ENCODE measurements at regions not wholly inside any gene's neighbourhood (a gene's known extent, or its start where the extent isn't known, plus 50 kb on each side); places are given as distances from the start of the nearest gene placed in this dataset.
"Not testable (repeated sequence)": the region's sequence is repeated elsewhere in the genome, so short reads cannot be mapped to it uniquely, and the experiment has no call there.

DNA sequence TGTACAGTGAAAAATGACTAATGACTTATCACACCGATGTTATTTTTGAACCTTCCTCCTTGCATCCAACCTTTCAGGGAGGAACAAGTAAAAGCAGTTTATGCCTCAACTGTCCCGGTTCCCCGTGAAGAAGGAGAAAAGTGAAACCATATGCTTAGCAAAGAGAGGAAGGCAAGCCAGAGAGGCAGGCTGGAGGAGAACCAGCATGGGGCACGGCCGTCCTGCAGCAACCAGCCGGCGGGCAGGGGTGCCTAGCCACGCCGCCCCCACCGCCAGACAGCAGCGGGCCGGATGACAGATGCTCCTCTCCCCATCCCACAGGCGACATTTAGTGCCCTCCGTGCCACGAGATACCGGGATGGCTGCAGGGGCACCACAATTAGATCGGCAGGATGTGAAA is 421.4 kb upstream of the MGMT start:
- no peak for DNase-seq (ENCODE audit: low read depth)

DNA sequence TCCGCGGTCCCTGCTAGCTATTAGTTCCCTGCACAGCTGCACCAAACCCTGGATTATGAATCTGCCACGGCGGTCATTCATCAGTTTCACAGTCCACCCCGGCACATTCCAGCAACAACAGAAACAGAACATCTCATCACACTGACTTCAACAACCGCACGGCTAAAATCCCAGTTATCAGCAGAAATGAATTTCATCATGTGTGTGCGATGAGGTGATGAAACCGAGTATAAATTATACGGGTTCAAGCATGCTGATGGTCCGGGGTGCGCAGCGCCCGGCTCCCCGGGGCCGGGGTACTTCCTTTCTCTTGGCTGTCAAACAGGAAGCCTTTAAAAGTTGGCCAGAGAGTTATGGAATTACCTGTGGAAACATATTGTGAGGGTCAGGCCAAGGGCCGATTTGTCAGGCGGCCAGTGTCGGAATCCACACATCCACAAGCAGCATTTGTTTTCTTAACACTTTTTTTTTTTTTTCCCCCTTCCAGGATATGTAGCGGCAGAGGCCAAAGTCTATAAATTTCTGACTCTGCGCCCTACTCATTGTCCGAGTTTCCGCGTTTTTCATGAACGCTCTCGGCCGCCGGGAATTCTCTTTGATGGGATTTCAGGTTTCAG is 420.9 kb upstream of the MGMT start:
- no peak for DNase-seq (ENCODE audit: low read depth)

DNA sequence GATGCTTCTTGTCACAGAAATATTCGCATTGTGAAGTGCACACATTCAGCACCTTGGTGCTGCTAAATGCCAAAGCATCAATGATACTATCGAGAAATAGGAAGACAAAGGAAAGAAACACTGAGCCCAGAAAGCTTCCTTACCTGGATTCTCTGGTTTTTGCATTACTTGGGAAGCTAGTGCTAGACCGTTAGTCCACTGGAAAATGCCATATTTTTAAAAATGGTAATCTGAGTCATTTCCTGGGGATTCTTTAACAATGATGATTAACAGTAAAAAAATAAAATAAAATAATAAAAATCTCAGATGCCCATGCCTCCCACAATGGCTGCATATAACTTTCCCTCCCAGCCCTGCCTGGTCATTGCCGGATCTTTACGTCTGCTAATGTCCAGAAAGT is 420.1 kb upstream of the MGMT start:
- DNase-seq (ENCODE audit: low read depth) = no peak

DNA sequence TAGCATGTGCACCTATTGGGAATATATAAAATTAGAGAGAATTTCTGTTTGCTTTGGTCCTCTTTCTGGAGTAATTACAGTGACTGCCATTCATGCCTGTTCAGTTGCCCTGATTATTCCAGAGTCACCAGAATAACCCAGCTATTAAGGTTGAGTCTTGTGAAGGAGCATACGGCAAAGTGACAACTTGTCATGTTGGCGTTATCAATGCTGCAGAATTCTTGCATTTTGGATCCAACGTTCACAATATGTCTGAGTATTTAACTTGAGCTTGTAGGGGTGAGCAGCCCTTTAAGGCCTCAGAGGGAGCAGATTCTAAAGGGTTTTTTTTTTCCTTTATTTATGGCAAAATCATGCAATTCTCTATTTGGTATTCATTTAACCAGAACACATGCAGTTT is 419.4 kb upstream of the MGMT start:
- DNase-seq (ENCODE audit: low read depth) = no peak

DNA sequence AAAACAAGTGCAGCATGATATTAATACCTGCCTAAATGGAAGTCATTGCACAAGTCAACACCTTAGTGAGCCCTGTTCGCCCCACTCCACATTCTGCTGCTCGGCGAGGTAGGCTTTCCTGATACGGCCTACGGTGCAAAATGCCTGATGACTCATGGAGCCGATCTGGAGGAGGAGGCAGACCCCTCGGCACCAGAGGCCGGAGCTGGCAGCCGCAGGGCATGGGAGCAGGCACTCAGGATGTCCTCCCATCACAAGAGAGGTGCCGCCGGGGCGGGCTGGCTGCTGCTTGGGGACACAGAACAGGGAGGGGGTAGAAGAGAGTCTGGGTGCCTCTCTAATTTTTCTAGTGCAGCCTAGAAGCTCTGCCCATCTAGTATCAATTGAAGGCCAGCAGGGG is 418.5 kb upstream of the MGMT start:
- DNase-seq (ENCODE audit: low read depth) = no peak

DNA sequence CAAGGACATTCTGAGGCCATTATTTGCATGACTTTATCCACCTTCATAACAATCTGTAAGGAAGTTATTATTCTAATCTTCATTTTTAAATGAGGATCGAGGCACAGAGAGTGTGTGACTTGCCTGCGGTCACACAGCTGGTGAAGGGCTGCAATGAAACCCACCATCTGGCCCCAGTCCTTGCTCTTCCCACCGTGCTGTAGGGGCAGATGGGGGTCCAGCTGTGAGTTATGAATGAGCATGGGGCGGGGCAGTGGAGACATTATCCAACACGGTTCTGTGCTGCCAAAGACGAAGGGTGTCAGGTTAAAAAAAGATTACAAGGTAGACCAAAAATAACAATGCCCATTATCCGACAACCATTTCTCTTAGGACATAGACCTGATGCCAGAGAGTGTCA is 417.5 kb upstream of the MGMT start:
- no peak for DNase-seq (ENCODE audit: low read depth)

DNA sequence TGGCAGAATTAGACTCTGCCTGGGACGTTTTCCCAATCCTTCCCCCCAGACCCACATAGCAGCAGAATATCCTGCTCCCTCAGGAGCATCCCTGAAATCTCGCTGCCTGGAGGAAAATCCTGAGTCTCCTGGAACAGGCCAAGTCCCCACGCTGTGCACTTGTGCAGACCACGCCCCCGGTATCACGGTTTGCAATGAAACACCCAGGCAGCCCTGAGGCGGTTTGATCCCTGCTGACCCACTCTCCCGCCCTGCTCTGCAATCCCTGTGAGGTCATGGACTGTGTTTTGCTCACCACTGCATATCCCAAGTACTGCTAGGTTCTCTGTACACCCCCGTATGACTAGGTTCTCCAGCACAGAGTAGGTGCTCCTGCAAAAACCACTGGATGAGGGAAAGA is 411.8 kb upstream of the MGMT start:
- DNase-seq (ENCODE audit: low read depth) = no peak

DNA sequence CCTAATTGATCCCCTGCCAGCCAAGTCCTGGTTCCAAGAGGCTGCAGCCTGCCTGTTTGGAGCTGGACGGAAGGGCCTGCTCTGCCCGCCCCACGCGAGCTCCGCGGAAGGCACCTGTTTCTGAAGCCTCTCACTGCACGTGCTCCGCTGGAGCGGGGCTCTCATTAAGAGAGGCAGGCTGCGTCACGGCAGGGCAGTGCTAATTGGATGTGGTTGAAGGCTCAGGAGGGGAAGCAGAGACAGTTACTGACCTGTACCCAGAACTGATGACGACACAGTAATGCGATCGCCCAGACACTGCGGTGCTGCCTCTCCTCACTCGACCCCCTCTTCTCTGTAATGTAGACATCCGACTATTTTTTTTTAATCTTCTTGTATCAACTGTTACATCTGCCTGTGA is 411.1 kb upstream of the MGMT start:
- no peak for DNase-seq (ENCODE audit: low read depth)

DNA sequence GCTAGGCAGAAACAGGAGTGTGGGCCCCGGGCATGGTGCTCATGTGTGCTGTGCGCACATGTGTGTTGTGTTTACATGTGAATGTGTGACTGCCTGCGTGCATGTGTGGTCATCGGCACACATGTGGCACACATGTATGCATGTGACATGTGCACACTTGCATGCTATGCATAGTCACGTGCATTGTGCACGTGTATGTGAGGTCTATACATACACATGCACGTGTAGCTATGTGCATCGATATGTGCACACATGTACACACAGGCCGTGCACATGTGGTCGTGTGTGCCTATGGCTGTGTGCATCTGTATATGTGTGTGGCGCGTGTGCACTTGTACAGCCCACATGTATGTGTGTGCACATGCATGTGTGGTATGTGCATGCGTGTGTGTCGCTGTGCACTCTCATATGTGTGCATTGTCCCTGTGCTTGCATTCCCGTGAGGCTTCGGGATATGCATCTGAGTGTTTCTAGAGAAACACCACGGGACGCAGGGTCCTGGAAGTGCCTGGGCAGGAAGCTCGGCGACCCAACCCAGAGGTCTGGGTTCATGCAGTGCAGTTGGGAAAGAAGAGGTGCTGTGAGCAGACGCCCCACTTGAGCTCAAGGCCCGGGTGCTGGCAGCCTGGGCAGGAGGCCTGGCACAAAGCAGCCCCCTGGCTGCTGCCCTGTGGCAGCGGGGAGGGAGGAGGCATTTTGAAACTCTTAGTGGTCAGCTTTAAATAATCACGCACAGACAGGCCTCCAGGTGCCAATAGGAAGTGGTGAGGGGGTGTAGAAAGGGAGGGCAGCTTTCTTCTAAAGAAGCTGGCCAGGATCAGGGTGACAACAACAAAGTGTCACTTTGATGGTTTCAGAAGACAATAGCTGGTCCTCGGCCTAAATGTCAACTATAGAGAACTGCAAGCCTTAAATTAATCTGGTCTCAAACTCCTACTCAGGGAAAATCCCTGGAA is 410.0 kb upstream of the MGMT start:
- DNase-seq (ENCODE audit: low read depth) = no peak

DNA sequence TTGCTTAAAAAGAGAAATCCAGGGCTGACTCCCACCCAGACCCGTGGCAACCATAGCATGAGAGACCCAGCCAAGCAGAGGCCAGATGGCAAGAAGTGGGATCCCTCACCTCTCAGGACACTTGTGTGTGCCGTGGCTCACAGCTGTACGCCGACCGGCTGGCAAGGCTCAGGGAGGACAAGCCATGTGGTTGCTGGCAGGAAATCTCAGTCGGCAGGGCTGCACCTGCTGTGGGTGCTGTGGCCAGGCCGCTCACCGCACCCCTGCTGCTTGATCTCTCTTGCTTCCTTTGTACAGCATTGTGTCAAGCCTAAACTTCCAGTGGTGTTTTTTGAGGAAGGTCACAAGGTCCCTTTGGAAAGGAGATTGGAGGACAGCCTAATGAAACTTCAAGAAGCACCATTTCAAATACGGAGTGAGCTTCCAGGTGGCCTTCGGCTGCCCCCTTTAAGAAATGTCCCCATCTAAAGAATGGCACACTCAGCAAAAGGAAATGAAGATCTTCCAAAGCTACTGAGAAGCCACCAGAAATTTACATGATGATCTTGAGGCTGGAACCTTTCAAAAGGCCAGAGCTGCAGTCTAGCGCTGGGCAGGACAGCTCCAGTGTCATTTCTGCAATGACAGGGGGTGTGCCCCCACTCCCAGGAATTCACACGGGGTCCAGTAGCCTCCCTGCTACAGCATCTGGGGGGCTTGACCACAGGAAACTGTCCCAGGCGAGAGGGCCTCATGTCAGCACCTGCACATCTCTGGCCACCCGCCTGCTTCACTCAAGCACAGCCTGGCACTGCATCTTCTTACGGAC is 409.0 kb upstream of the MGMT start:
- DNase-seq (ENCODE audit: low read depth) = no peak

DNA sequence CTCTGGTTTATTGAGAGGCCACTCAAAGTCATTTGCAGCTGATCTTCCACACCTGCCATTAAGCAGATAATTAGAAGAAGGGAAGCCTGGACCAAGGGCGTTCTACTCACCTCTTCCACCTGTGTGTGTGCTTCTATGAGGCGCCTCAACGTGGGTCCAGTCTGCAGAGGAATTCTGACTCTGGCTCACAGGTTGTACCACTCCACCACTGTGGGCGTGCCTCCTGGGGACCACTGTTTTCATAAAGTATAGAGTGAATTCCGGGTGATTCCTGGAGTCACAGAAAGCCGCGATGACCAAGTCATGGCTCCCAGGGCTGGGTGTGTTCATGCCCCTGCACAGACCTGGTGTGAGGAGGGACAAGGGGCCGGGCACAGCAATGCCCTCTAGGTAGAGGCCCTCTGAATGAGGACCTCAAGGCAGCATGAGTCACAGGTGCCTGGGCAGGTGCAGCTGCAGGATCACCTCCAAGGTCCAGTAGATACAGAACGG is 408.3 kb upstream of the MGMT start:
- DNase-seq (ENCODE audit: low read depth) = no peak

DNA sequence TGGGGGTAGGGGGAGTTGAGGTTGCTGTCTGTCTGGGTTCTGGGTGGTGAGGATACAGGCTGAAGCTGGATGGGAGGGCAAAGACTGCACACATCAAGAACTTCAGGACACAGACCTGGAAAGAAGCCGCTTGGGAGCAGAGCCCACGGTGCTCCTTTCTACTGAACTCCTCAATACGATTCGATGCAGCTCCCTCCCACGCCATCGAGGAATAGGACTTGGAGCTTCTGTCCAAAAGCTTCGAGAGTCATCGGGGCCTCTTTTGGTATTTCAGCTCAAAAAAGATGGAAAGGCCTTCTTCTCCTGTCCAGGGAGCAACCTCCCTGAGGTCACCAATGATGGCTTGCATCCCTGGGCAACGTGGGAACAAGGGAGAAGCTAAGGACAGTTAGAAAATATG is 407.1 kb upstream of the MGMT start:
- DNase-seq (ENCODE audit: low read depth) = no peak

DNA sequence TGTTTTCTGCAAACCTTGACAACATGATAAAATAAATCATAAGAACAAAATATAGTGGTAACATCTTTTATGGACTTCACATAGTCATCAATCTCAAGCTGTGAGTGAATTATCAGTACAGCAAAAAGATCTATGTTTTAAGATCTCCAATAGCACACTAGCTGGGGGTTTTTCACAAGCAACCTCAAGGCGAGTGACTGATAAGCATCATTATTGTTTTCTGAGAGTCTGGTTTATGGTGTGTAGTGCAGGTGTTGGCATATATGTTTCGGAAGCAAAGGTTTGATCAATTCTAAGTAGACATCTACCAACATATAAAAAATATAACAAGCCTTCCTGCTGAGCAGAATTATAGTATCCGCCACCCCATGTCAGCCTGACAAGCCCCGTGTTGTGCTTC is 403.8 kb upstream of the MGMT start:
- no peak for DNase-seq (ENCODE audit: low read depth)

DNA sequence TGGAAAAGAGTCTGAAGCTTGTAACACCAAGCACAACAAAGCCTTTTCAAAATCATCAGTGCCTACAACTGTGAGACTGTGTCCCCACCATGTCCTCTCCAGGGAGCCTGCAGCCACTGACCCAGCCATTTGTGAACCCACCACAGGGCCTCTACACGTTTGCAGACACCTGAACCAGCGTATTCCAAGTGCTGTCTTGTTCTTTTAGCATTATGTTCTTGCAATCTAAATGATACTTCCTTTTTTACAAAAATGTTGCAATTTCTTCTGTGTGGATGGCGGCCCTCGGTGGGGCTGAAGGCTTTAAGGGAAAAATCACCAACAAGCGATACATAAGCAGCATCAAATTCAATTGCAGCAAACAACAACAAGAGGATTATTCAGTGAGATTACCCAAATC is 403.2 kb upstream of the MGMT start:
- no peak for DNase-seq (ENCODE audit: low read depth)

DNA sequence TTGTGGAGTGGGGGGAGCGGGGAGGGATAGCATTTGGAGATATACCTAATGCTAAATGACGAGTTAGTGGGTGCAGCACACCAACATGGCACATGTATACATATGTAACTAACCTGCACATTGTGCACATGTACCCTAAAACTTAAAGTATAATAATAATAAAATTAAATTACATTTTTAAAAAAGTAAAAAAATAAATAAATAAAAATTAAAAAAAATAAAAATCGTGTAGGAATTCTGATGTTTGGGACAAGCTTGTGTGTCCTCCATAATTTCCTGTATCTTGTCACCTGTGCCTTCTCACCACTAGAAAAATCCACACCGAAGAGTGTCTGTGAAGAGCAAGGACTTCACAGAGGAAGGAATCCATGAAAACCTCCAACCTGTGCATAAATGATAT is 400.5 kb upstream of the MGMT start:
- not testable (repeated sequence) for DNase-seq (ENCODE audit: low read depth)

DNA sequence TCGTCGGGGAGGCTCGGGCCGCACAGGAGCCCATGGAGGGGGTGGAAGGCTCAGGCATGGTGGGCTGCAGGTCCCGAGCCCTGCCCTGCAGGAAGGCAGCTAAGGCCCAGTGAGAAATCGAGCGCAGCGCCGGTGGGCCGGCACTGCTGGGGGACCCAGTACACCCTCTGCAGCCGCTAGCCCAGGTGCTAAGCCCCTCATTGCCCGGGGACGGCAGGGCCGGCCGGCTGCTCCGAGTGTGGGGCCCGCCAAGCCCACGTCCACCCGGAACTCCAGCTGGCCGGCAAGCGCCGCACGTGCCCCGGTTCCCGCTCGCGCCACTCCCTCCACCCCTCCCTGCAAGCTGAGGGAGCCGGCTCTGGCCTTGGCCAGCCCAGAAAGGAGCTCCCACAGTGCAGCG is 395.6 kb upstream of the MGMT start:
- not testable (repeated sequence) for DNase-seq (ENCODE audit: low read depth)

DNA sequence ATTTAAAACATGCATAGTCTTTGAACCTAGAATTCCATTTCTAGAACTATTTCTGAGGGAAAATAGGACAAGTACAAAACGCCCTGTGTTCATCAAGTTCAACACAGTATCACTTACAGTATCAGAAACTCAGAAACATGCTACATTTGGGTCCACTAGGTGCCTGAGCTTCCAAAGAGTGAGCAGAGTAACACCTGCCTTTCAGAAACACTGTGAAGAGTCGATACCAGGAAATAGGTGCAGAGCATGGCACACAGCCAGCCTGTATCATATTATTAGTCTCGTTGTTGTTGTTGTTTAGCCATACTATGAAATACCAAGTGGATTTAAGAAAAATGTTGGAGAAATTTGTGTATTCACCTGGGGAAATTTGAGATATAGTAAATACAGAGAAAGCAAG is 392.1 kb upstream of the MGMT start:
- no peak for DNase-seq (ENCODE audit: low read depth)

DNA sequence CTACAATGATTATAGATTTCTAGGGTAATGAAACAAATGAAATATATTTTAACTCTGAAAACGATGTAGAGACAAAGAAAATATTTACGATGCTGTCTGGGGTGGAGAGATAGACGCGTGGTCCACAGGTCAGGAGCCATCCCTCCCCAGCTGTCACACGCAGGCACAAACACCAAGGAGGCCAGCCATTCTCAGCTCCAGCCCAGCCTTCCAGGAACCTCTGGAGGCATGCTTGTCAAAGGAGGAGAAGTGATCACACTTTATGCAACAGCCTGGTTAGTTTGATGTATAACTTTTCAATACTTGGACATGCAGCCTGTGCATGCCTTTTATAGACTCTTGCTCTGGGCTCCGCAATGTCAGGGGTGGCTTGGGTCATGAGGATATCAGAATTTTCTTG is 391.5 kb upstream of the MGMT start:
- no peak for DNase-seq (ENCODE audit: low read depth)

DNA sequence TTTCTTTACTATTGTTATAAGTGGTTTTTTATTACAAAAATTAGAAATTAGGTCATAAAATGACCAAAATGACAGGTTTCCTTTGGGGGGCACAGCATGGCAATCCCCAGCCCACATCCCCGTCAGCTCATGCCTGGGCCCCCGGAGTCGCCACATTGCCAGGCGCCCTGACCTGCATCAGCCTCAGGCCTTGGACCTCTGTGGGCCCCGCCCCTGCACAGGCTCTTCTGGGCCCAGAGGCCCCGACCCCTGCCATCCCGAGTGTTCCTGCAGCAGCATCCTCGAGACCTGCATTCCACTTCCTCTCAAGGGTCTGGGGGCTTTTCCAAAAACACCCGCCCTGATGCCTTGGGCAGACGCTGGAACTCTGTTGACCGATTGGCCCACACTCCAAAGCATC is 391.1 kb upstream of the MGMT start:
- no peak for DNase-seq (ENCODE audit: low read depth)

DNA sequence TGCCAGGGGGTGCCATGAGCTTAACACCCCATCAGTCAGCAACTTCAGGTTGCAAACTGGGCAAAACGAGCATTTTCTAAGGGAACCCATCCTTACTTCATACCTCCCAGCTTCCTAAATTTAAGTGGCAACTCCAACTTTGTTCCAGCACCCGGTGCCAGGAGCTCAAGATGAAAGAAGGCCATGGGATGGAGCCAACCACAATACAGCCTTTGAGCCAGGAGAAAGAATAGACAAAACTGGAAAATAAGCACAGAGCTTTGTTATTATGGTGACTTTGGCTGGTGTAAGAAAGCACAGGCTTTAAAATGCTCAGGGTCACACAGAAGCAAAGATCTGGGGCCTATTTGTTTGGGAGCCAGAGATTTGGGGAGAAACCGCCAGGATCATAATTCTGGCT is 388.7 kb upstream of the MGMT start:
- no peak for DNase-seq (ENCODE audit: low read depth)

DNA sequence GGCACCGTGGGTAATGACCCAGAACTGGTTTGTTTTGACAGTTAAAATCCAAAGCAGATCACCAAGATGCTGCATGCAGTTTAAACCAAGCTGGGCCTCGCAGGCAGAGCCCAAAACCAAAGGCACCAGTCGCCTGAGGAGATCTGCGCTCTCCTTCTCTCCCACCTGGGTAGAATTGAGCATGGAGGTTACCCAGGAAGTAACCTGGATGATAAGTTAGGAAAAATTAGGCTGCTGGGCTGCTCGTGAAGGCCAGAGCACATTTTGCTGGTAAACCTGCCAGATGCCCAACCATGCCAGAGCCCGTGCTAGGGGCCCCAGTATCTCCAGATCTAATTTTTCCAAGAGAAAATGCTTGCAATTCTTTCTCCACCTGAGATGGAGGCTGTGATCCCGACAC is 388.3 kb upstream of the MGMT start:
- DNase-seq (ENCODE audit: low read depth) = no peak

DNA sequence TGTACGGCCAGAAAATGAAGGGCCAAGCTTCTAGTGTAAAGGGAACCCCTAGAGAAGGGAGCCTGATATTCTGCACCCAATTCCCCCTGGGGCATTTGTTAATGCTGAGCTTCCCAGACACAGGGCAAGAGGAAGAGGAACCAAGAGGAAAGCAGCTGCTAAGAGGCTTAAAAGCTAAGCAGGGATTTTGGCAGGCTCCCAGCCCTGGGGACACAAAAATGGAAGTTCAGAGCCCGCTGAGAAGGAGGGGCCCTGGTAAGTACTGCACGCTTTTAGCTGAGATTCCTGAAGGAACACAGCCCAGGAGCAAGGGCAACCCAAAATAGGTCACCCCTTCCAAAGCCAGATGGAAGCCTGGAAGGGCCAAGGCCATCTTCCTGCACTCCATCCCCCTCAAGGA is 387.3 kb upstream of the MGMT start:
- no peak for DNase-seq (ENCODE audit: low read depth)

DNA sequence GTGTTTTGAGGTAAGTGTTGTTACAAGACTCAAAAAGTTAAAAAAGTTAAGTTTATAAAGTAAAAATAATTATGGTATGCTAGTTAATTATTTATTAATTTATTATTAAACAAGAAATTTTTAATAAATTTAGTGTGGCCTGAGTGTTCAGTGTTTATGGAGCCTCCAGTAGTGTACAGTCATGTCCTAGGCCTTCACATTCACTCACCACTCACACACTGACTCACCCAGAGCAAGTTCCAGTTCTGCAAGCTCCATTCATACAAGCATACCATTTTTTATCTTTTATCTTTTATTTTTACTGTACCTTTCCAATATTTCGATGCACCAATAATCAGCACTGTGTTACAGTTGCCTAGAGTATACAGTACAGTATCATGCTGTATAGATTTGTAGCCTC is 381.2 kb upstream of the MGMT start:
- DNase-seq (ENCODE audit: low read depth) = no peak
